OCI-LY7 (cell line): ENCODE measurements at regions not wholly inside any gene's neighbourhood (a gene's known extent, or its start where the extent isn't known, plus 50 kb on each side); places are given as distances from the start of the nearest gene placed in this dataset.

Experiments
- BruUV-seq: library from RNA; stranded (reverse); fragments of 400-500 nt; replicated peaks from 2 replicates; lab custom pipeline; 2021; lab: Mats Ljungman, UMichigan
- CTCF ChIA-PET: fragments of 300-600 bp; sonication (Branson Sonifier 250); formaldehyde crosslinking; loops from one replicate; lab custom pipeline; 2022; ENCODE audit warnings: antibody characterized with exemption; ENCODE audit not compliant: unreplicated experiment; lab: Charles Lee
- POLR2A ChIA-PET: fragments of 300-600 bp; sonication (Branson Sonifier 250); formaldehyde crosslinking; loops from one replicate; lab custom pipeline; 2022; ENCODE audit warnings: antibody characterized with exemption; lab: Charles Lee
- DNase-seq: peaks from one replicate; pipeline ENCODE4 v3.0.0-alpha.2; 2015; ENCODE audit warnings: low spot score
- H2AFZ ChIP-seq: fragments of 200-600 bp; sonication (generic), shearing (Covaris generic); 2 replicates; pipeline ENCODE4 v1.6.1; 2014; ENCODE audit warnings: mild to moderate bottlenecking, antibody characterized with exemption, low read length, moderate library complexity
- H3K27ac ChIP-seq: fragments of 200-600 bp; sonication (generic); 2 replicates; pipeline ENCODE4 v1.5.1; 2014; ENCODE audit warnings: mixed run types, low read depth, mild to moderate bottlenecking, moderate library complexity, low read length, inconsistent platforms; ENCODE audit not compliant: poor library complexity, severe bottlenecking
- H3K36me3 ChIP-seq: fragments of 200-600 bp; sonication (generic); 2 replicates; pipeline ENCODE4 v1.6.1; 2014; ENCODE audit warnings: mild to moderate bottlenecking, antibody characterized with exemption, low read length, moderate library complexity, mixed read lengths; ENCODE audit not compliant: insufficient read depth
- H3K4me1 ChIP-seq: fragments of 200-600 bp; sonication (generic); 2 replicates; pipeline ENCODE4 v1.5.1; 2014; ENCODE audit warnings: mild to moderate bottlenecking, low read length; ENCODE audit not compliant: insufficient read depth, poor library complexity, severe bottlenecking
- H3K4me2 ChIP-seq: fragments of 200-600 bp; sonication (generic); 2 replicates; pipeline ENCODE4 v1.6.1; 2014; ENCODE audit warnings: mild to moderate bottlenecking, low read length
- H3K4me3 ChIP-seq: fragments of 200-600 bp; sonication (generic); 2 replicates; pipeline ENCODE4 v1.5.1; 2014; ENCODE audit warnings: mild to moderate bottlenecking, low read depth, low read length; ENCODE audit not compliant: poor library complexity, severe bottlenecking
- H3K79me2 ChIP-seq: fragments of 200-600 bp; sonication (generic); 2 replicates; pipeline ENCODE4 v1.6.1; 2016; ENCODE audit warnings: low read depth, mild to moderate bottlenecking, low read length, moderate library complexity, mixed read lengths; ENCODE audit not compliant: insufficient read depth
- H3K9me2 ChIP-seq: fragments of 200-600 bp; sonication (generic); 2 replicates; pipeline ENCODE4 v1.6.1; 2016; ENCODE audit warnings: mild to moderate bottlenecking, low read length, mixed read lengths; ENCODE audit not compliant: insufficient read depth
- H3K9me3 ChIP-seq: fragments of 200-600 bp; sonication (generic); 2 replicates; pipeline ENCODE4 v1.6.1; 2014; ENCODE audit warnings: mild to moderate bottlenecking, mixed run types, low read length, mixed read lengths
- H4K20me1 ChIP-seq: fragments of 200-600 bp; sonication (generic); 2 replicates; pipeline ENCODE4 v1.6.1; 2014; ENCODE audit warnings: mild to moderate bottlenecking, antibody characterized with exemption, low read length, moderate library complexity, mixed read lengths; ENCODE audit not compliant: insufficient read depth
- EZH2phosphoT487 ChIP-seq: fragments of 200-600 bp; sonication (generic); IDR thresholded peaks from 2 replicates; pipeline ENCODE4 v1.6.1; 2018; ENCODE audit warnings: low read depth, borderline replicate concordance, mild to moderate bottlenecking, mixed run types, antibody characterized with exemption, low read length, moderate library complexity, mixed read lengths
- intact Hi-C: fragments of 100-400 bp; cut with micrococcal nuclease; formaldehyde crosslinking; loops from one replicate; pipeline ENCODE4 v1.10.0; 2022; ENCODE audit not compliant: unreplicated experiment
- TF ChIP-seq, protein P1 (sequence below): fragments of 200-600 bp; sonication (generic); conservative IDR thresholded peaks from 2 replicates; pipeline ENCODE4 v1.5.1; 2014; ENCODE audit warnings: mild to moderate bottlenecking, antibody characterized with exemption, low read length, moderate library complexity, mixed read lengths

DNA sequence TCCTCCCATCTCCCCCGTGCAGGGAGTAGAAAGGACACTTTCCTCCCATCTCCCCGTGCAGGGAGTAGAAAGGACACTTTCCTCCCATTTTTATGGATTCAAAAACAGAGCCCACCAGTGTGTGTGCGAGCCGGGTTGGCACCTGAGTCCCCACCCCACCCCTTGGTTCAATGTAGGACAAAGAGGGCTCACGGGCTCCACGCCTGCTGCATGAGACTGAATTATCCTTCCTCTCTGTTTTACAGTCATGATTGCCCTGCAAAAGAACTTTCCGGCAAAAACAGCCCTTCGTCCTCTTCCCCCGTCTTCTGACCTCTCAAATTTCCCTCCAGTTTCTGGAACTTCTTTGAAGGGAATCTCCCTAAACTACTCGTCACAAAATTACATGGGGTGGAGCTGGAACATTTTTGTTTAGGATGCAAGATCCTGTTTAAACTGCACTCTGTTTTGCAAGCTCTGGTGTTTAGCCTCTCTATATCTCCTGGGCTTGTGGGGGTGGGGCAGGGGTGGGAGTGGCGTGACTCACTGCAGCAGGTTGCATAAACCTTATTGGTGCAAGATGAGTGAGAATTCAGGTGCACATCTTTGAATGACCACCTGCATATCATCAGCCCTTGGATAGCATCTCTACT, 99.8 kb downstream of the PSMG1 start:
- no peak for DNase-seq
- no peak overlapping the region for H2AFZ ChIP-seq
- BruUV-seq: no TSS peak
- no peaks in the 10 kb centered on the region for H3K79me2 ChIP-seq
- ChIA-PET CTCF (no interaction called here), POLR2A (interaction anchor here (0.7 kb wide), 1 partner anchor 12 kb away, joined by 8 read pairs; no protein-coding TSS in a partner anchor)
- H3K9me3 ChIP-seq: no peaks in the 10 kb centered on the region
- H3K4me3 ChIP-seq: no peak overlapping the region
- no peak overlapping the region for H3K27ac ChIP-seq
- TF ChIP-seq, protein P1, sequence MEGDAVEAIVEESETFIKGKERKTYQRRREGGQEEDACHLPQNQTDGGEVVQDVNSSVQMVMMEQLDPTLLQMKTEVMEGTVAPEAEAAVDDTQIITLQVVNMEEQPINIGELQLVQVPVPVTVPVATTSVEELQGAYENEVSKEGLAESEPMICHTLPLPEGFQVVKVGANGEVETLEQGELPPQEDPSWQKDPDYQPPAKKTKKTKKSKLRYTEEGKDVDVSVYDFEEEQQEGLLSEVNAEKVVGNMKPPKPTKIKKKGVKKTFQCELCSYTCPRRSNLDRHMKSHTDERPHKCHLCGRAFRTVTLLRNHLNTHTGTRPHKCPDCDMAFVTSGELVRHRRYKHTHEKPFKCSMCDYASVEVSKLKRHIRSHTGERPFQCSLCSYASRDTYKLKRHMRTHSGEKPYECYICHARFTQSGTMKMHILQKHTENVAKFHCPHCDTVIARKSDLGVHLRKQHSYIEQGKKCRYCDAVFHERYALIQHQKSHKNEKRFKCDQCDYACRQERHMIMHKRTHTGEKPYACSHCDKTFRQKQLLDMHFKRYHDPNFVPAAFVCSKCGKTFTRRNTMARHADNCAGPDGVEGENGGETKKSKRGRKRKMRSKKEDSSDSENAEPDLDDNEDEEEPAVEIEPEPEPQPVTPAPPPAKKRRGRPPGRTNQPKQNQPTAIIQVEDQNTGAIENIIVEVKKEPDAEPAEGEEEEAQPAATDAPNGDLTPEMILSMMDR: no peak
- TF ChIP-seq EZH2phosphoT487: no peak
- peaks cover 4% of the 10 kb centered on the region for H3K4me1 ChIP-seq
- intact Hi-C loops: loop anchor here (2.0 kb wide), 1 partner anchor 349 kb away; no protein-coding TSS in a partner anchor
- H3K9me2 ChIP-seq: no peaks in the 10 kb centered on the region
- H4K20me1 ChIP-seq: no peaks in the 10 kb centered on the region
- no peaks in the 10 kb centered on the region for H3K36me3 ChIP-seq
- no peak overlapping the region for H3K4me2 ChIP-seq

DNA sequence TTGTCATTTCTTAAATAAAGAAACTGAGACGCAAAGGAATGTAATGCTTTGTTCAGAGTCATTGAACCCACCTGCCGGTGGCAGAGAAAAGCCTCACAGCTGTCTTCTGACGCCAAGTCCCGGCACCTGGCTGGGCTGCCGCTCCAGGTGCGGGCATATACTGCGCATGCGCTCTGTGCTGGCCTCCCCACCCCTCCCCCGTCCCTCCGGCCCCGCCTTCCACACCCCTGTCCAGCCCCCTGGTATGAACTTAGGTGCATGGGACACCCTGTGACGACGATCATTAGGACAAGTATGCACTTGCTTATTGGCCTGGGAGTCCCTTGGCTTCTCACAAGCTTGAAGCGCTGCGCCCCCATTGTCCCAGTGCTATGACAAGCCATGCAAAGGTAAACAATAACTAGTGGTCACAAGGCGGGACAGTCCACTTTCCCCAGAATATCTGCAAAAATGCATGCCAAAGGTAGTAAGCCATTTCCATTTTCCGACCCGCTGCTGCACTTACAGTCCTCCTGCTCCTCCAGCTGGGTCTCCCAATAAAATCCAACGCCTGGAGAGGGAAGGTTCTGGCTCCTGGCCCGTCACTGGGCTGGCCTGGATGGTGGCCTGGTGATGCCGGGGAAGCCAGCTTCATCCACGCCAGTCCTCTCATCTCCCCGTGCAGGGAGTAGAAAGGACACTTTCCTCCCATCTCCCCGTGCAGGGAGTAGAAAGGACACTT, 100.4 kb downstream of the PSMG1 start:
- TF ChIP-seq, protein P1: no peak
- TF ChIP-seq EZH2phosphoT487: no peak
- H4K20me1 ChIP-seq: no peaks in the 10 kb centered on the region
- ChIA-PET POLR2A (interaction anchor here (0.6 to 0.7 kb wide), 3 partner anchors 12 to 1303 kb away, joined by 3 to 8 read pairs (median 3); no protein-coding TSS in a partner anchor), CTCF (no interaction called here)
- intact Hi-C loops: loop anchor here (2.0 kb wide), 1 partner anchor 348 kb away; no protein-coding TSS in a partner anchor
- H2AFZ ChIP-seq: no peak overlapping the region
- BruUV-seq: no TSS peak
- H3K4me2 ChIP-seq: no peak overlapping the region; the same call in 1 of the 2 replicates
- H3K9me2 ChIP-seq: no peaks in the 10 kb centered on the region
- H3K9me3 ChIP-seq: no peaks in the 10 kb centered on the region
- H3K36me3 ChIP-seq: no peaks in the 10 kb centered on the region
- H3K27ac ChIP-seq: no peak overlapping the region
- H3K79me2 ChIP-seq: no peaks in the 10 kb centered on the region
- H3K4me3 ChIP-seq: no peak overlapping the region
- peak; percentile 48 for DNase-seq
- H3K4me1 ChIP-seq: peaks cover 4% of the 10 kb centered on the region
